ENCODE measurements at regions not wholly inside any gene's neighbourhood (a gene's known extent, or its start where the extent isn't known, plus 50 kb on each side); places are given as distances from the start of the nearest gene placed in this dataset.

DNA sequence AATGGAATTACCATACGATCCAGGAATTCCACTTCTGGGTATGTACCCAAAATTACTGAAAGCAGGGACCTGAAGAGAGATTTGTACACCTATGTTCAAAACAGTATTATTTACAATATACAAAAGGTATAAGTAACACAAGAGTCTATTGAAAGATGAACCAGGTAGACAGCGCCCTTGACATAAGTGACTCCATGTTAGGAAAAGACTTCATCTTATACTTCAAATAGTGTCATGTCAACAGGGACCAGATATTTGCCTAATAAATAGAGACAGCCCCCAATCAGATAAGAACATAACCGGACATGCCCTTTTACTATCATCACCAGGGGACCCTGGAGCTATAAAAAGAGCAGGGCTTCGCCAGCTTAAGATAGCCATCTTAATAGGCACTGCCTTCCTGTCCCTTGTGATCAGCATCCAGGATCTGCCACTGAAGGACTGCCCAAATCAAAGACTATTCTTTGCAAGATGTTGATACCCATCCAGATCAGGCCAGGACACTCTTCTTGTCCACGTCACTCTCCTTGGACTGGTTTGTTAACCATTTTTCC is 309.0 kb upstream of the SULF2 start:
- H3K27me3 Mint-ChIP-seq (ENCODE audit: unreplicated experiment), result peaks cover 48% of the 10 kb centered on the region
- intact Hi-C loops (cut with micrococcal nuclease; ENCODE audit: unreplicated experiment), result no loop called here
- no peak overlapping the region for H3K27ac Mint-ChIP-seq (ENCODE audit: unreplicated experiment)
- TF ChIP-seq, protein P1, sequence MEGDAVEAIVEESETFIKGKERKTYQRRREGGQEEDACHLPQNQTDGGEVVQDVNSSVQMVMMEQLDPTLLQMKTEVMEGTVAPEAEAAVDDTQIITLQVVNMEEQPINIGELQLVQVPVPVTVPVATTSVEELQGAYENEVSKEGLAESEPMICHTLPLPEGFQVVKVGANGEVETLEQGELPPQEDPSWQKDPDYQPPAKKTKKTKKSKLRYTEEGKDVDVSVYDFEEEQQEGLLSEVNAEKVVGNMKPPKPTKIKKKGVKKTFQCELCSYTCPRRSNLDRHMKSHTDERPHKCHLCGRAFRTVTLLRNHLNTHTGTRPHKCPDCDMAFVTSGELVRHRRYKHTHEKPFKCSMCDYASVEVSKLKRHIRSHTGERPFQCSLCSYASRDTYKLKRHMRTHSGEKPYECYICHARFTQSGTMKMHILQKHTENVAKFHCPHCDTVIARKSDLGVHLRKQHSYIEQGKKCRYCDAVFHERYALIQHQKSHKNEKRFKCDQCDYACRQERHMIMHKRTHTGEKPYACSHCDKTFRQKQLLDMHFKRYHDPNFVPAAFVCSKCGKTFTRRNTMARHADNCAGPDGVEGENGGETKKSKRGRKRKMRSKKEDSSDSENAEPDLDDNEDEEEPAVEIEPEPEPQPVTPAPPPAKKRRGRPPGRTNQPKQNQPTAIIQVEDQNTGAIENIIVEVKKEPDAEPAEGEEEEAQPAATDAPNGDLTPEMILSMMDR (IDR thresholded peaks at IDR 0.05; ENCODE audit: unreplicated experiment), result no peak
- no peaks in the 10 kb centered on the region for H3K9me3 Mint-ChIP-seq (ENCODE audit: low read depth, unreplicated experiment)
- CTCF ChIA-PET, result no interaction called here
- no peak for DNase-seq
- H3K4me1 Mint-ChIP-seq (ENCODE audit: low read depth, unreplicated experiment), result peaks cover 2% of the 10 kb centered on the region
- no TSS peak for BruUV-seq (replicated peaks)
- no peaks in the 10 kb centered on the region for H3K36me3 Mint-ChIP-seq (ENCODE audit: insufficient read depth, unreplicated experiment)
- H3K4me3 Mint-ChIP-seq (ENCODE audit: low read depth, unreplicated experiment), result no peak overlapping the region

DNA sequence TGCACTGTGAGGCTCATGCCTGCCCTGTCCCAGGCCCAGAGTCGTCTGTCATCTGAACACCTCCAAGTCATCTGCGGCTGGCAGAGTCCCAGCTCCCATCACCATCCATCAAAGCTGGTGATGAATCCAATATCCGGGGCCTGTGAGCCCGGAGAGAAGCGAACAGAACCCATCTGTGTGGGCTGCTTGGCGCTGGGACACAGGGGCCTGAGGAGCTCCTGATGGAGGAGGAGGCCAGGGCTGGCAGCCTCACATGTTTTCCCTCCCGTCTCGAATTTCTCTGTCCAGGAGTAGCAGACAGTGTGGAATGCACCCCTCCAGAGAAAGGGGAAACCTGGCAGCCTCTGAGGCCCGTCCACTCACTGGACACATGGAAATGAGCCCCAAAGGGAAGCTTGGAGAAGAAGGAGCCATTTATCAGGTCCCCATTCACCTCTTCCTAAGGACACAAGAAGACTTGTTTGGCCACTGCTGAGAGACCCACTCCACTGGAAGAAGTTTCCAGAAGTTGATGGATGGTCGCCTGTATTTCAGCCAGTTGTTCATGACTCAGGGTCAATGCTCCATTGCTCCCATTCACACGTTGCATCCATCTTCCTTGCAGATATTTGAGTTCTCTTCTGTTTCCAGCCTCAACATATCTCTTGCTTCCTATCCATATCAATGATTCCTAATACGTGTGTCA is 307.5 kb upstream of the SULF2 start:
- Mint-ChIP-seq H3K27ac (ENCODE audit: unreplicated experiment) (no peak overlapping the region), H3K27me3 (ENCODE audit: unreplicated experiment) (peaks cover 63% of the 10 kb centered on the region), H3K36me3 (ENCODE audit: insufficient read depth, unreplicated experiment) (no peaks in the 10 kb centered on the region), H3K4me1 (ENCODE audit: low read depth, unreplicated experiment) (no peaks in the 10 kb centered on the region), H3K9me3 (ENCODE audit: low read depth, unreplicated experiment) (no peaks in the 10 kb centered on the region), H3K4me3 (ENCODE audit: low read depth, unreplicated experiment) (no peak overlapping the region)
- DNase-seq, result no peak
- BruUV-seq (replicated peaks), result no TSS peak
- TF ChIP-seq, protein P1 (IDR thresholded peaks at IDR 0.05; ENCODE audit: unreplicated experiment), result no peak
- intact Hi-C loops (cut with micrococcal nuclease; ENCODE audit: unreplicated experiment), result no loop called here
- CTCF ChIA-PET, result interaction anchor here (0.6 to 1.0 kb wide), 2 partner anchors 168 to 187 kb away, joined by 3 to 6 read pairs; no protein-coding TSS in a partner anchor

DNA sequence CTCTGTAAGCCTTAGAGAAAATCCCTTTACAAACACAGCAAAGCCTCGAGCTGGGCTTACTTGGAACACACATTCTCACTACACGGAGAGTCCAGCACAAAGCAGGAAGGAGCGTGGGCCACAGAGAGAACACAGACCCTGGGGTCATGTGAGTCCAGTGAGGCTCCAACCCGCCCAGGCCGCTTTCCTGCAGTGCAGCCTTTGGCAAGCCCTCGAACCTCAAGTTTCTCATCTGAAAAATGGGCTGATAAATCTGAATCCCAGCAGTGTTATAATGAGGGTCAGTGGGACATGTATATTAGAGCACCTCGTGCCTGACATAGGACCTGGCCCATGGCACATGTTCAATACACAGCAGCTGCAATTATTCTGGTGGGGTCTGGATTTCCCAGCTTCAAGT is 305.5 kb upstream of the SULF2 start:
- peaks cover 72% of the 10 kb centered on the region for H3K27me3 Mint-ChIP-seq (ENCODE audit: unreplicated experiment)
- no peak overlapping the region for H3K4me3 Mint-ChIP-seq (ENCODE audit: low read depth, unreplicated experiment)
- H3K27ac Mint-ChIP-seq (ENCODE audit: unreplicated experiment), result no peak overlapping the region
- no peaks in the 10 kb centered on the region for H3K9me3 Mint-ChIP-seq (ENCODE audit: low read depth, unreplicated experiment)
- intact Hi-C loops (cut with micrococcal nuclease; ENCODE audit: unreplicated experiment), result no loop called here
- CTCF ChIA-PET, result no interaction called here
- DNase-seq, result no peak
- H3K36me3 Mint-ChIP-seq (ENCODE audit: insufficient read depth, unreplicated experiment), result no peaks in the 10 kb centered on the region
- no TSS peak for BruUV-seq (replicated peaks)
- TF ChIP-seq, protein P1 (IDR thresholded peaks at IDR 0.05; ENCODE audit: unreplicated experiment), result no peak
- H3K4me1 Mint-ChIP-seq (ENCODE audit: low read depth, unreplicated experiment), result no peaks in the 10 kb centered on the region

DNA sequence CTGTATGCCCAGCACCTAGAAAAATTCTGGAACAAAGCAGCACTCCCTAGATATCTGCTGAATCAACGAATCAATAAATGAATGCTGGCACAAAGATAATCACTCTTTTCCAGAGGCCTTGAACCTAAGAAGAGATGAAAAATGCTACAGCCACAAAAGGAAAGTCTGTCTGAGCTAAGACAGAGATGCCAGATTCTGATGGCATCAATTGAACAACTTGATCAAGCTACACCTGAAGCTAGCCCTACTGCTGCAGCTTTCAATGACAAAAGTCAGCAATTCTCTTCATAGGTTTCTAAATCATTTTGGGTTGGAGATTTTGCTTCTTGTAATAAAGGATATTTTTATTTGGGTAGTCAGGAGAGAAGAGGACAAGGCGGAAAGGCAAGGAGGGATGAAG is 305.0 kb upstream of the SULF2 start:
- Mint-ChIP-seq H3K4me1 (ENCODE audit: low read depth, unreplicated experiment) (no peaks in the 10 kb centered on the region), H3K4me3 (ENCODE audit: low read depth, unreplicated experiment) (no peak overlapping the region), H3K9me3 (ENCODE audit: low read depth, unreplicated experiment) (no peaks in the 10 kb centered on the region), H3K27me3 (ENCODE audit: unreplicated experiment) (peaks cover 72% of the 10 kb centered on the region), H3K36me3 (ENCODE audit: insufficient read depth, unreplicated experiment) (no peaks in the 10 kb centered on the region), H3K27ac (ENCODE audit: unreplicated experiment) (no peak overlapping the region)
- no TSS peak for BruUV-seq (replicated peaks)
- intact Hi-C loops (cut with micrococcal nuclease; ENCODE audit: unreplicated experiment), result no loop called here
- CTCF ChIA-PET, result no interaction called here
- no peak for DNase-seq
- TF ChIP-seq, protein P1 (IDR thresholded peaks at IDR 0.05; ENCODE audit: unreplicated experiment), result no peak
